OCI-LY1 (cell line): ENCODE measurements at regions not wholly inside any gene's neighbourhood (a gene's known extent, or its start where the extent isn't known, plus 50 kb on each side); places are given as distances from the start of the nearest gene placed in this dataset.

ENCODE experiments used
- H2AFZ ChIP-seq: fragments of 200-600 bp; sonication (generic), shearing (Covaris generic); 2 replicates; pipeline ENCODE4 v1.6.0; 2014; ENCODE audit warnings: antibody characterized with exemption, mild to moderate bottlenecking, low read length
- H3F3A ChIP-seq: fragments of 200-600 bp; sonication (generic), shearing (Covaris generic); 2 replicates; pipeline ENCODE4 v1.6.0; 2014; ENCODE audit warnings: mild to moderate bottlenecking, antibody characterized with exemption, low read length, moderate library complexity; ENCODE audit not compliant: insufficient read depth
- H3K27ac ChIP-seq: fragments of 200-600 bp; sonication (generic); 2 replicates; pipeline ENCODE4 v1.5.1; 2014; ENCODE audit warnings: low read length, mixed run types, mild to moderate bottlenecking, low read depth; ENCODE audit not compliant: poor library complexity, severe bottlenecking
- H3K27me3 ChIP-seq: fragments of 200-600 bp; sonication (generic); 2 replicates; pipeline ENCODE4 v1.6.0; 2014; ENCODE audit warnings: antibody characterized with exemption, mild to moderate bottlenecking, low read length, moderate library complexity; ENCODE audit not compliant: insufficient read depth
- H3K36me3 ChIP-seq: fragments of 200-600 bp; sonication (generic); 2 replicates; pipeline ENCODE4 v1.6.1; 2014; ENCODE audit warnings: mild to moderate bottlenecking, antibody characterized with exemption, low read length, moderate library complexity, mixed read lengths; ENCODE audit not compliant: insufficient read depth
- H3K4me1 ChIP-seq: fragments of 200-600 bp; sonication (generic); 2 replicates; pipeline ENCODE4 v1.5.1; 2014; ENCODE audit warnings: mild to moderate bottlenecking, low read length, moderate library complexity; ENCODE audit not compliant: insufficient read depth, severe bottlenecking
- H3K4me2 ChIP-seq: fragments of 200-600 bp; sonication (generic), shearing (Covaris generic); 2 replicates; pipeline ENCODE4 v1.6.1; 2014; ENCODE audit warnings: low read length
- H3K4me3 ChIP-seq: fragments of 200-600 bp; sonication (generic); 2 replicates; pipeline ENCODE4 v1.5.1; 2014; ENCODE audit warnings: low read length, low read depth, mild to moderate bottlenecking, mixed read lengths; ENCODE audit not compliant: poor library complexity, severe bottlenecking
- H3K79me2 ChIP-seq: fragments of 200-600 bp; shearing (Covaris generic); 2 replicates; pipeline ENCODE4 v1.6.1; 2016; ENCODE audit warnings: mixed run types, low read length, mixed read lengths; ENCODE audit not compliant: insufficient read depth
- H3K9ac ChIP-seq: fragments of 200-600 bp; sonication (generic), shearing (Covaris generic); 2 replicates; pipeline ENCODE4 v1.6.1; 2014; ENCODE audit warnings: mild to moderate bottlenecking, low read length, mixed read lengths
- H3K9me2 ChIP-seq: fragments of 200-600 bp; sonication (generic), shearing (Covaris generic); 2 replicates; pipeline ENCODE4 v1.6.1; 2014; ENCODE audit warnings: low read depth, mild to moderate bottlenecking, low read length, mixed read lengths
- H3K9me3 ChIP-seq: fragments of 200-600 bp; shearing (Covaris generic); 2 replicates; pipeline ENCODE4 v1.6.1; 2014; ENCODE audit warnings: low read length, mixed read lengths
- H4K20me1 ChIP-seq: fragments of 200-600 bp; sonication (generic), shearing (Covaris generic); 2 replicates; pipeline ENCODE4 v1.6.0; 2016; ENCODE audit warnings: mild to moderate bottlenecking, low read length; ENCODE audit not compliant: insufficient read depth
- CTCF ChIP-seq: fragments of 200-600 bp; sonication (generic), shearing (Covaris generic); IDR thresholded peaks from 2 replicates; pipeline ENCODE4 v1.5.1; 2017; ENCODE audit warnings: mild to moderate bottlenecking, antibody characterized with exemption, low read length, moderate library complexity, mixed read lengths
- EZH2 ChIP-seq: fragments of 200-600 bp; sonication (generic), shearing (Covaris generic); IDR thresholded peaks from 2 replicates; pipeline ENCODE4 v1.8.0; 2017; ENCODE audit warnings: borderline replicate concordance, mixed run types, mild to moderate bottlenecking, antibody characterized with exemption, low read length, moderate library complexity, mixed read lengths

GRCh38 chr10:58887474-58887873 is 289.0 kb upstream of the PHYHIPL start:
- Histone ChIP-seq H3K36me3 (no peaks in the 10 kb centered on the region), H3K27ac (no peak overlapping the region), H3K9me3 (no peaks in the 10 kb centered on the region), H3K4me3 (no peak overlapping the region), H3K27me3 (no peaks in the 10 kb centered on the region), H3K9me2 (no peaks in the 10 kb centered on the region), H3K79me2 (no peaks in the 10 kb centered on the region), H3K4me1 (no peaks in the 10 kb centered on the region), H3K4me2 (no peak overlapping the region), H3F3A (no peaks in the 10 kb centered on the region), H2AFZ (no peak overlapping the region), H4K20me1 (no peaks in the 10 kb centered on the region), H3K9ac (no peak overlapping the region)
- TF ChIP-seq CTCF (no peak), EZH2 (no peak)

- H3F3A ChIP-seq = no peaks in the 10 kb centered on the region
- no peaks in the 10 kb centered on the region for H4K20me1 ChIP-seq
- H3K4me2 ChIP-seq = no peak overlapping the region
- no peaks in the 10 kb centered on the region for H3K36me3 ChIP-seq
- H3K9ac ChIP-seq = no peak overlapping the region
- H2AFZ ChIP-seq = no peak overlapping the region
- no peaks in the 10 kb centered on the region for H3K79me2 ChIP-seq
- H3K9me2 ChIP-seq = no peaks in the 10 kb centered on the region
- no peak overlapping the region for H3K27ac ChIP-seq
- H3K4me1 ChIP-seq = no peaks in the 10 kb centered on the region
- H3K9me3 ChIP-seq = no peaks in the 10 kb centered on the region
- TF ChIP-seq EZH2 = no peak
- TF ChIP-seq CTCF = no peak
- H3K4me3 ChIP-seq = no peak overlapping the region
- H3K27me3 ChIP-seq = no peaks in the 10 kb centered on the region
Observed at GRCh38 chr10:58888957-58889356, 287.5 kb upstream of the PHYHIPL start.

GRCh38 chr10:58892031-58892531 is 284.4 kb upstream of the PHYHIPL start:
- H3K4me1 ChIP-seq = no peaks in the 10 kb centered on the region
- no peaks in the 10 kb centered on the region for H3K36me3 ChIP-seq
- no peaks in the 10 kb centered on the region for H3K27me3 ChIP-seq
- no peak overlapping the region for H3K4me3 ChIP-seq
- H3K9me2 ChIP-seq = no peaks in the 10 kb centered on the region
- no peaks in the 10 kb centered on the region for H4K20me1 ChIP-seq
- no peaks in the 10 kb centered on the region for H3K9me3 ChIP-seq
- TF ChIP-seq EZH2 = no peak
- TF ChIP-seq CTCF = no peak
- H2AFZ ChIP-seq = no peak overlapping the region
- no peak overlapping the region for H3K4me2 ChIP-seq
- H3K27ac ChIP-seq = no peak overlapping the region
- no peaks in the 10 kb centered on the region for H3F3A ChIP-seq
- no peak overlapping the region for H3K9ac ChIP-seq
- H3K79me2 ChIP-seq = no peaks in the 10 kb centered on the region
